ENCODE measurements at regions not wholly inside any gene's neighbourhood (a gene's known extent, or its start where the extent isn't known, plus 50 kb on each side); places are given as distances from the start of the nearest gene placed in this dataset.

- peak; percentile 25 to 51 for DNase-seq (ENCODE audit: low read depth in 1 of 2, low spot score in 2 of 2)
- Histone ChIP-seq H2BK120ac (replicated peaks; ENCODE audit: low read depth, low read length) (no peak overlapping the region), H3K79me2 (ENCODE audit: control insufficient read depth in 1 of 2, insufficient read depth in 2 of 2, low read length in 2 of 2) (no peaks in the 10 kb centered on the region)
- no peak for TF ChIP-seq SUZ12 (IDR thresholded peaks at IDR 0.05; ENCODE audit: low read length)
- no peak for TF ChIP-seq SP2 (IDR thresholded peaks at IDR 0.05; ENCODE audit: low read length)
- TF ChIP-seq HDAC2 (IDR thresholded peaks at IDR 0.05; ENCODE audit: borderline replicate concordance in 1 of 2, low read depth in 2 of 2, low read length in 2 of 2): no peak
- no peak for TF ChIP-seq KDM5A (IDR thresholded peaks at IDR 0.05; ENCODE audit: low read length)
- no peak for TF ChIP-seq TEAD4 (IDR thresholded peaks at IDR 0.05; ENCODE audit: low read depth, low read length)
- TF ChIP-seq CTCF (IDR thresholded peaks at IDR 0.05; ENCODE audit: control extremely low read depth in 1 of 3, insufficient read depth in 1 of 3, low read depth in 1 of 3, low read length in 3 of 3): peak; percentile 47 to 58 (median 49)
- no peak for TF ChIP-seq SRF (IDR thresholded peaks at IDR 0.05; ENCODE audit: low read depth, low read length)
- TF ChIP-seq RNF2 (IDR thresholded peaks at IDR 0.05; ENCODE audit: borderline replicate concordance, low read depth, low read length, missing control alignments, poor library complexity, severe bottlenecking): no peak
- TF ChIP-seq SIRT6 (IDR thresholded peaks at IDR 0.05; ENCODE audit: low read length): no peak
- TF ChIP-seq CTBP2 (IDR thresholded peaks at IDR 0.05; ENCODE audit: borderline replicate concordance, insufficient read depth, insufficient read length, low read length): no peak
- TF ChIP-seq POU5F1 (IDR thresholded peaks at IDR 0.05; ENCODE audit: low read depth, low read length): no peak
Observed at GRCh38 chr13:53545340-53545941, 516.8 kb downstream of the OLFM4 start.

More at GRCh38 chr13:53545340-53545941, 516.8 kb downstream of the OLFM4 start:
- no peak overlapping the region for H2BK15ac ChIP-seq (ENCODE audit: low read length)
- no peaks in the 10 kb centered on the region for H3K36me3 ChIP-seq (ENCODE audit: control insufficient read depth in 2 of 4, insufficient read depth in 4 of 4, low read length in 3 of 4)
- H3K23ac ChIP-seq (ENCODE audit: insufficient read length): no peak overlapping the region
- H4K20me1 ChIP-seq (replicated peaks in 1 of 2; ENCODE audit: control insufficient read depth in 1 of 2, insufficient read depth in 2 of 2, low read length in 2 of 2): no peaks in the 10 kb centered on the region
- ChIA-PET CTCF (ENCODE audit: partially characterized antibody) (interaction anchor here (0.5 to 1.8 kb wide), 4 partner anchors 30 to 295 kb away, joined by 3 to 9 read pairs (median 4); no protein-coding TSS in a partner anchor), POLR2A (ENCODE audit: partially characterized antibody) (no interaction called here)
- no peak overlapping the region for H3K4ac ChIP-seq (replicated peaks; ENCODE audit: insufficient read length, low read depth, low read length)
- H3K4me1 ChIP-seq (replicated peaks in 1 of 4; ENCODE audit: control insufficient read depth in 3 of 4, insufficient read depth in 4 of 4, low read length in 3 of 4): no peaks in the 10 kb centered on the region
- H3K9ac ChIP-seq (replicated peaks in 1 of 4; ENCODE audit: extremely low read depth in 1 of 4, low read depth in 3 of 4, low read length in 3 of 4): no peak overlapping the region
- H3K18ac ChIP-seq (ENCODE audit: extremely low read depth, low read length): no peak overlapping the region
- no peak overlapping the region; the same call in 1 of the 2 replicates for H4K8ac ChIP-seq (ENCODE audit: extremely low read depth, insufficient read depth, low read length)
- H2AK5ac ChIP-seq (ENCODE audit: low read depth, low read length): no peak overlapping the region
- no peak overlapping the region for H3K14ac ChIP-seq (ENCODE audit: insufficient read length)
- H2BK20ac ChIP-seq (ENCODE audit: low read length): no peak overlapping the region
- H3K27me3 ChIP-seq (replicated peaks in 1 of 4; ENCODE audit: control insufficient read depth in 3 of 4, extremely low read depth in 1 of 4, insufficient read depth in 3 of 4, low read length in 3 of 4): no peaks in the 10 kb centered on the region
- H3K56ac ChIP-seq (replicated peaks; ENCODE audit: insufficient read length, low read depth, low read length): no peak overlapping the region
- no peaks in the 10 kb centered on the region for H3K23me2 ChIP-seq (ENCODE audit: low read depth, low read length)
- H4K5ac ChIP-seq (ENCODE audit: insufficient read length, low read depth, low read length): no peak overlapping the region
- H3K27ac ChIP-seq (ENCODE audit: low read depth, low read length): no peak overlapping the region
- no peak overlapping the region for H2BK5ac ChIP-seq (ENCODE audit: low read depth, low read length)
- no peak overlapping the region for H2BK12ac ChIP-seq (ENCODE audit: low read depth, low read length)
- H2AFZ ChIP-seq (ENCODE audit: low read length): no peak overlapping the region
- WGBS, 2 experiments (ENCODE audit: extremely low coverage in 1 of 2, insufficient coverage in 1 of 2, insufficient read length in 1 of 2, insufficient replicate concordance in 2 of 2, low coverage in 1 of 2, low lambda C conversion rate in 2 of 2, missing lambda C conversion rate in 1 of 2): 92% methylated on average over 1 of the region's 1 CpG; no CpG with 5 or more reads in 1 of the 2 experiments
- no peak overlapping the region for H3K4me3 ChIP-seq (ENCODE audit: extremely low read depth in 1 of 4, insufficient read depth in 2 of 4, low read depth in 3 of 4, low read length in 4 of 4)
- no peak overlapping the region for H4K91ac ChIP-seq (replicated peaks; ENCODE audit: insufficient read length, low read length)
- H3K9me3 ChIP-seq (ENCODE audit: insufficient read depth in 2 of 2, low read depth in 1 of 2, low read length in 1 of 2): no peaks in the 10 kb centered on the region
- H3K79me1 ChIP-seq (ENCODE audit: low read depth, low read length): no peaks in the 10 kb centered on the region
- no peak overlapping the region for H3K4me2 ChIP-seq (ENCODE audit: insufficient read depth in 1 of 2, low read depth in 2 of 2, low read length in 2 of 2)
- no peak for FAIRE-seq
